HepG2 (cell line): ENCODE measurements at regions not wholly inside any gene's neighbourhood (a gene's known extent, or its start where the extent isn't known, plus 50 kb on each side); places are given as distances from the start of the nearest gene placed in this dataset.
A peak's percentile ranks its signal among the peaks of the same experiment; 100 is the strongest.
"Not testable (repeated sequence)": the region's sequence is repeated elsewhere in the genome, so short reads cannot be mapped to it uniquely, and the experiment has no call there.

Source experiments
- ATAC-seq: fragments of 200-7000 bp; cut with Tn5 transposase; 3 replicates; pipeline ENCODE4 v1.9.1; 2020; ENCODE audit warnings: mild to moderate bottlenecking, moderate library complexity
- BruUV-seq: library from RNA; stranded (reverse); fragments of 400-500 nt; replicated peaks from 2 replicates; lab custom pipeline; 2021; lab: Mats Ljungman, UMichigan
- CTCF ChIA-PET: fragments of 300-600 bp; formaldehyde crosslinking; extraction: SDS; loops from one replicate; lab custom pipeline; 2021; ENCODE audit warnings: low total read pairs, inconsistent platforms, low intra/inter-chr PET ratio; lab: Yijun Ruan, JAX
- POLR2A ChIA-PET: fragments of 350-600 bp; sonication (Branson Sonifier 250); formaldehyde crosslinking; loops from one replicate; lab custom pipeline; 2020; ENCODE audit warnings: antibody characterized with exemption, inconsistent platforms; lab: Yijun Ruan, JAX
- DNase-seq: peaks from one replicate; pipeline ENCODE4 v3.0.0-alpha.2; 2015; ENCODE audit warnings: low spot score
- FAIRE-seq: peaks from 3 replicates; lab custom pipeline; 2011; peaks lifted over from hg19 to GRCh38; lab: Jason Lieb, UNC
- H2AFZ ChIP-seq: one replicate; pipeline ENCODE4 v1.6.1; 2011; ENCODE audit warnings: low read length, inconsistent platforms
- H3K27ac ChIP-seq: fragments of 300-600 bp; 3 replicates; pipeline ENCODE4 v1.8.0; 2011; ENCODE audit warnings: mixed run types, mild to moderate bottlenecking, mixed read lengths, low read length, inconsistent platforms; ENCODE audit not compliant: insufficient read depth; ENCODE audit errors: extremely low read length
- H3K27me3 ChIP-seq, 2 experiments: fragments of 200-600 bp in 1 of 2; 2 replicates in 1 of 2; 3 replicates in 1 of 2; pipeline versions ENCODE4 v1.6.0 to v1.8.0; 2011; ENCODE audit warnings: low read length in 2 of 2, mild to moderate bottlenecking in 2 of 2, moderate library complexity in 2 of 2, inconsistent platforms in 1 of 2; ENCODE audit not compliant: insufficient read depth in 2 of 2, control insufficient read depth in 1 of 2
- H3K36me3 ChIP-seq, 2 experiments: fragments of 200-600 bp in 1 of 2; replicated peaks in 1 of 2; 2 replicates in 1 of 2; 3 replicates in 1 of 2; pipeline versions ENCODE4 v1.5.1 to v1.8.0; 2011; ENCODE audit warnings: low read length in 2 of 2, inconsistent platforms in 1 of 2; ENCODE audit not compliant: insufficient read depth in 2 of 2, control insufficient read depth in 1 of 2
- H3K4me1 ChIP-seq: 2 replicates; pipeline ENCODE4 v1.5.1; 2012; ENCODE audit warnings: low read length, inconsistent platforms; ENCODE audit not compliant: insufficient read depth
- H3K4me2 ChIP-seq: 2 replicates; pipeline ENCODE4 v1.6.0; 2011; ENCODE audit warnings: low read depth, low read length, inconsistent platforms
- H3K4me3 ChIP-seq, 3 experiments: fragments of 200-600 bp in 1 of 3; sonication (generic), shearing (Covaris generic) in 1 of 3; replicated peaks in 1 of 3; 2 replicates each; pipeline ENCODE4 v1.5.1; 2011 to 2016; ENCODE audit warnings: low read length in 3 of 3, inconsistent platforms in 2 of 3, low read depth in 2 of 3, mild to moderate bottlenecking in 2 of 3, control low read depth in 1 of 3, mixed read lengths in 1 of 3; ENCODE audit not compliant: insufficient read depth in 1 of 3
- H3K79me2 ChIP-seq: one replicate; pipeline ENCODE4 v1.6.1; 2011; ENCODE audit warnings: low read length, inconsistent platforms; ENCODE audit not compliant: insufficient read depth
- H3K9ac ChIP-seq: 2 replicates; pipeline ENCODE4 v1.6.0; 2011; ENCODE audit warnings: mild to moderate bottlenecking, low read depth, low read length, inconsistent platforms; ENCODE audit not compliant: insufficient read depth
- H3K9me3 ChIP-seq: 2 replicates; pipeline ENCODE4 v1.5.1; 2012; ENCODE audit warnings: mild to moderate bottlenecking, low read length
- H4K20me1 ChIP-seq: 2 replicates; pipeline ENCODE4 v1.6.0; 2011; ENCODE audit warnings: inconsistent platforms, mild to moderate bottlenecking, low read length, moderate library complexity; ENCODE audit not compliant: insufficient read depth
- FOSL2 ChIP-seq: sonication (generic); formaldehyde crosslinking; IDR thresholded peaks from 2 replicates; pipeline ENCODE4 v1.4.0; 2020; ENCODE audit warnings: missing genetic modification reagents
- GTF2F1 ChIP-seq: fragments of 150-350 bp; IDR thresholded peaks from 2 replicates; pipeline ENCODE4 v1.6.1; 2014; ENCODE audit warnings: low read length
- MED13 ChIP-seq: sonication (generic); formaldehyde crosslinking; IDR thresholded peaks from 2 replicates; pipeline ENCODE4 v1.5.0; 2020; ENCODE audit warnings: missing genetic modification reagents
- SAP130 ChIP-seq: IDR thresholded peaks from 2 replicates; pipeline ENCODE4 v1.6.1; 2016; ENCODE audit warnings: low read depth
- STAG1 ChIP-seq: sonication (generic); formaldehyde crosslinking; IDR thresholded peaks from 2 replicates; pipeline ENCODE4 v1.4.0; 2020; ENCODE audit warnings: missing genetic modification reagents
- ZNF83 ChIP-seq: sonication (generic); formaldehyde crosslinking; IDR thresholded peaks from 2 replicates; pipeline ENCODE4 v1.4.0; 2020; ENCODE audit warnings: missing genetic modification reagents, mild to moderate bottlenecking, borderline replicate concordance
- WGBS: methylation state at CpG from one replicate; pipeline ENCODE4 v1.1.6; 2017; ENCODE audit warnings: low lambda C conversion rate; 5-methylcytosine and 5-hydroxymethylcytosine counted together
- in situ Hi-C: cut with HindIII; loops from 2 replicates; pipeline ENCODE4 v1.10.0; 2017; ENCODE audit warnings: low pct_unique_long_range_greater_than_20kb; ENCODE audit not compliant: extremely low pct_ligation_motif_present
- intact Hi-C: fragments of 100-400 bp; cut with micrococcal nuclease; formaldehyde crosslinking; loops from one replicate; pipeline ENCODE4 v1.10.0; 2022; ENCODE audit not compliant: unreplicated experiment
- TF ChIP-seq, protein P1 (sequence below): sonication (generic); formaldehyde crosslinking; IDR thresholded peaks from 2 replicates; pipeline ENCODE4 v1.5.0; 2020; ENCODE audit warnings: mild to moderate bottlenecking, missing genetic modification reagents
- TF ChIP-seq, protein P2 (sequence below): sonication (generic); formaldehyde crosslinking; IDR thresholded peaks from 2 replicates; pipeline ENCODE4 v1.5.1; 2020; ENCODE audit warnings: mild to moderate bottlenecking, moderate library complexity, missing genetic modification reagents
- TF ChIP-seq, protein P3 (sequence below): sonication (generic); formaldehyde crosslinking; IDR thresholded peaks from 2 replicates; pipeline ENCODE4 v1.4.0; 2020; ENCODE audit warnings: missing genetic modification reagents
- TF ChIP-seq, protein P4 (sequence below), 2 experiments: fragments of 450-650 bp in 1 of 2; sonication (generic) in 1 of 2; formaldehyde crosslinking; IDR thresholded peaks; 2 replicates each; pipeline versions ENCODE4 v1.5.0 to v1.8.0; 2020 to 2022; ENCODE audit warnings: mild to moderate bottlenecking in 1 of 2, missing genetic modification reagents in 1 of 2

DNA sequence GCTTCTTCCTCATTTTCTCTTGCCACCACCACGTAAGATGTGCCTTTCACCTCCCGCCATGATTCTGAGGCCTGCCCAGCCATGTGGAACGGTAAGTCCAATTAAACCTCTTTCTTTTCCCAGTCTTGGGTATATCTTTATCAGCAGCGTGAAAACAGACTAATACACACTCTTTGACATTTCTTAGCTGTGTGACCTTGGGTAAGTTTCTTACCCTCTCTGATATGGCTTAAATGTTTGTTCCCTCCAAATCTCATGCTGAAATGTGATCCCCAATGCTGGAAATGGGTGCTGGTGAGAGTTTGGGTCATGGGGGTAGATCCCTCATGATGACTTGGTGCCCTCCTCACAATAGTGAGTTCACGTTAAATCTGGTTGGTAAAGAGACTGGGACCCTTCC is 188.8 kb upstream of the IRX4 start (continued):
- TF ChIP-seq, protein P1, sequence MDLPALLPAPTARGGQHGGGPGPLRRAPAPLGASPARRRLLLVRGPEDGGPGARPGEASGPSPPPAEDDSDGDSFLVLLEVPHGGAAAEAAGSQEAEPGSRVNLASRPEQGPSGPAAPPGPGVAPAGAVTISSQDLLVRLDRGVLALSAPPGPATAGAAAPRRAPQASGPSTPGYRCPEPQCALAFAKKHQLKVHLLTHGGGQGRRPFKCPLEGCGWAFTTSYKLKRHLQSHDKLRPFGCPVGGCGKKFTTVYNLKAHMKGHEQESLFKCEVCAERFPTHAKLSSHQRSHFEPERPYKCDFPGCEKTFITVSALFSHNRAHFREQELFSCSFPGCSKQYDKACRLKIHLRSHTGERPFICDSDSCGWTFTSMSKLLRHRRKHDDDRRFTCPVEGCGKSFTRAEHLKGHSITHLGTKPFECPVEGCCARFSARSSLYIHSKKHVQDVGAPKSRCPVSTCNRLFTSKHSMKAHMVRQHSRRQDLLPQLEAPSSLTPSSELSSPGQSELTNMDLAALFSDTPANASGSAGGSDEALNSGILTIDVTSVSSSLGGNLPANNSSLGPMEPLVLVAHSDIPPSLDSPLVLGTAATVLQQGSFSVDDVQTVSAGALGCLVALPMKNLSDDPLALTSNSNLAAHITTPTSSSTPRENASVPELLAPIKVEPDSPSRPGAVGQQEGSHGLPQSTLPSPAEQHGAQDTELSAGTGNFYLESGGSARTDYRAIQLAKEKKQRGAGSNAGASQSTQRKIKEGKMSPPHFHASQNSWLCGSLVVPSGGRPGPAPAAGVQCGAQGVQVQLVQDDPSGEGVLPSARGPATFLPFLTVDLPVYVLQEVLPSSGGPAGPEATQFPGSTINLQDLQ (CRISPR knock-in tag), result no peak
- no peak for TF ChIP-seq GTF2F1
- no peak for TF ChIP-seq ZNF83 (CRISPR knock-in tag)
- TF ChIP-seq, protein P2, sequence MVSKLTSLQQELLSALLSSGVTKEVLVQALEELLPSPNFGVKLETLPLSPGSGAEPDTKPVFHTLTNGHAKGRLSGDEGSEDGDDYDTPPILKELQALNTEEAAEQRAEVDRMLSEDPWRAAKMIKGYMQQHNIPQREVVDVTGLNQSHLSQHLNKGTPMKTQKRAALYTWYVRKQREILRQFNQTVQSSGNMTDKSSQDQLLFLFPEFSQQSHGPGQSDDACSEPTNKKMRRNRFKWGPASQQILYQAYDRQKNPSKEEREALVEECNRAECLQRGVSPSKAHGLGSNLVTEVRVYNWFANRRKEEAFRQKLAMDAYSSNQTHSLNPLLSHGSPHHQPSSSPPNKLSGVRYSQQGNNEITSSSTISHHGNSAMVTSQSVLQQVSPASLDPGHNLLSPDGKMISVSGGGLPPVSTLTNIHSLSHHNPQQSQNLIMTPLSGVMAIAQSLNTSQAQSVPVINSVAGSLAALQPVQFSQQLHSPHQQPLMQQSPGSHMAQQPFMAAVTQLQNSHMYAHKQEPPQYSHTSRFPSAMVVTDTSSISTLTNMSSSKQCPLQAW (CRISPR knock-in tag), result no peak
- no peak for TF ChIP-seq SAP130
- TF ChIP-seq FOSL2 (CRISPR knock-in tag), result no peak
- TF ChIP-seq, protein P3, sequence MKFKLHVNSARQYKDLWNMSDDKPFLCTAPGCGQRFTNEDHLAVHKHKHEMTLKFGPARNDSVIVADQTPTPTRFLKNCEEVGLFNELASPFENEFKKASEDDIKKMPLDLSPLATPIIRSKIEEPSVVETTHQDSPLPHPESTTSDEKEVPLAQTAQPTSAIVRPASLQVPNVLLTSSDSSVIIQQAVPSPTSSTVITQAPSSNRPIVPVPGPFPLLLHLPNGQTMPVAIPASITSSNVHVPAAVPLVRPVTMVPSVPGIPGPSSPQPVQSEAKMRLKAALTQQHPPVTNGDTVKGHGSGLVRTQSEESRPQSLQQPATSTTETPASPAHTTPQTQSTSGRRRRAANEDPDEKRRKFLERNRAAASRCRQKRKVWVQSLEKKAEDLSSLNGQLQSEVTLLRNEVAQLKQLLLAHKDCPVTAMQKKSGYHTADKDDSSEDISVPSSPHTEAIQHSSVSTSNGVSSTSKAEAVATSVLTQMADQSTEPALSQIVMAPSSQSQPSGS (CRISPR knock-in tag), result no peak
- no peak for TF ChIP-seq MED13 (CRISPR knock-in tag)

DNA sequence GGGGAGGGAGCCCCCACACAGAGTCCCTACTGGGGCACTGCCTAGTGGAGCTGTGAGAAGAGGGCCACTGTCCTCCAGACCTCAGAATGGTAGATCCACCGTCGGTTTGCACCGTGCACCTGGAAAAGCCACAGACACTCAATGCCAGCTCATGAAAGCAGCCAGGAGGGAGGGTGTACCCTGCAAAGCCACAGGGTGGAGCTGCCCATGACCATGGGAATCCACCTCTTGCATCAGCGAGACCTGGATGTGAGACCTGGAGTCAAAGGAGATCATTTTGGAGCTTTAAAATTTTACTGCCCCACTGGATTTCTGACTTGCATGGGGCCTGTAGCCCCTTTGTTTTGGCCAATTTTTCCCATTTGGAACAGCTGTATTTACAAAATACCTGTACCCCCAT is 188.1 kb upstream of the IRX4 start:
- intact Hi-C loops, H3K36me3 ChIP-seq, H3K27ac ChIP-seq, H3K4me3 ChIP-seq, FAIRE-seq, POLR2A ChIA-PET, H3K4me2 ChIP-seq, H3K9ac ChIP-seq, DNase-seq, H3K4me1 ChIP-seq, H4K20me1 ChIP-seq, H3K9me3 ChIP-seq, in situ Hi-C loops, BruUV-seq, H3K79me2 ChIP-seq, CTCF ChIA-PET, H2AFZ ChIP-seq, ATAC-seq: not testable (repeated sequence)
- H3K27me3 ChIP-seq, result peaks cover 4 to 28% of the 10 kb centered on the region in 2 experiments; a peak in 4 of 5 replicates
- WGBS, result 25% methylated on average over 1 of the region's 4 CpGs
- TF ChIP-seq, protein P4, sequence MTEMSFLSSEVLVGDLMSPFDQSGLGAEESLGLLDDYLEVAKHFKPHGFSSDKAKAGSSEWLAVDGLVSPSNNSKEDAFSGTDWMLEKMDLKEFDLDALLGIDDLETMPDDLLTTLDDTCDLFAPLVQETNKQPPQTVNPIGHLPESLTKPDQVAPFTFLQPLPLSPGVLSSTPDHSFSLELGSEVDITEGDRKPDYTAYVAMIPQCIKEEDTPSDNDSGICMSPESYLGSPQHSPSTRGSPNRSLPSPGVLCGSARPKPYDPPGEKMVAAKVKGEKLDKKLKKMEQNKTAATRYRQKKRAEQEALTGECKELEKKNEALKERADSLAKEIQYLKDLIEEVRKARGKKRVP (CRISPR knock-in tag; IDR thresholded peaks at IDR 0.05), result 0 out of 4 replicates have a peak, but pooled peaks of 1 of the 2 experiments have one; percentile 39
- TF ChIP-seq STAG1, result 0 out of 2 replicates have a peak, but pooled peaks have one; percentile 5
